Stimulated activated naive CD8-positive, alpha-beta T cell treated with anti-CD3 and anti-CD28 coated beads, Interleukin-15, amount 100 ng/mL, for 72 hours (primary cell): ENCODE measurements at regions not wholly inside any gene's neighbourhood (a gene's known extent, or its start where the extent isn't known, plus 50 kb on each side); places are given as distances from the start of the nearest gene placed in this dataset.

ENCODE experiments used
- ATAC-seq: fragments of 150-1000 bp; cut with Tn5 transposase; 2 replicates; pipeline ENCODE4 v1.10.0; 2021; ENCODE audit warnings: mild to moderate bottlenecking, moderate library complexity
- DNase-seq, 2 donors: peaks; one replicate each; pipeline ENCODE4 v3.0.0; 2021 to 2022
- H3K27ac Mint-ChIP-seq, 2 donors: one replicate each; pipeline ENCODE4 v1.8.0; 2022; ENCODE audit warnings: mild to moderate bottlenecking in 2 of 2, mixed read lengths in 2 of 2, moderate library complexity in 2 of 2
- H3K27me3 Mint-ChIP-seq: one replicate; pipeline ENCODE4 v1.8.0; 2022; ENCODE audit warnings: mixed read lengths
- H3K4me1 Mint-ChIP-seq: one replicate; pipeline ENCODE4 v1.8.0; 2022; ENCODE audit warnings: mild to moderate bottlenecking, mixed read lengths
- H3K4me3 Mint-ChIP-seq, 2 donors: one replicate each; pipeline ENCODE4 v1.8.0; 2022; ENCODE audit warnings: mild to moderate bottlenecking in 2 of 2, mixed read lengths in 2 of 2, moderate library complexity in 1 of 2
- H3K9me3 Mint-ChIP-seq, 2 donors: one replicate each; pipeline ENCODE4 v1.8.0; 2022; ENCODE audit warnings: mixed read lengths in 2 of 2

DNA sequence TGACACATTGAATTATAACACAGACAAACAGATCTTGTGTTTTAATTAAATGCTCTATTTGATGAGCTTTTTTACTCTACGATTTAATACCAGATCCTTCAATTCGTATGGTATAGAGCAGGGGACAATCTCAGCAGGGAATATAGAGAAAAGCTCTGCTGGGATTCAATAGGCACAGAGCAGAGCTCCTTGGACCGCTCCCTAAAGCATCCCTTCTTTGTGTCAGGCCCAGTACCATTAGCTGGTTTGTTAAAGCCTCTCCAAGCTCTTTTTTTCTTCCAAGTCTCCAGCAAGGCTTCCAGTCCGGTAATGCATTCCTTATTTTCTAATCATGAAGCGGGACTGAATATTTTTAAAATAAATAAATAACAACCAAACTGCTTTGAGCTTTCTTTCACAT lies 466.0 kb downstream of the NR4A2 start:
- no peak overlapping the region for H3K4me3 Mint-ChIP-seq
- no peak for DNase-seq
- no peaks in the 10 kb centered on the region for H3K9me3 Mint-ChIP-seq
- no peaks in the 10 kb centered on the region for H3K27me3 Mint-ChIP-seq
- H3K4me1 Mint-ChIP-seq: no peaks in the 10 kb centered on the region
- no peak overlapping the region for H3K27ac Mint-ChIP-seq
- ATAC-seq: no peak

DNA sequence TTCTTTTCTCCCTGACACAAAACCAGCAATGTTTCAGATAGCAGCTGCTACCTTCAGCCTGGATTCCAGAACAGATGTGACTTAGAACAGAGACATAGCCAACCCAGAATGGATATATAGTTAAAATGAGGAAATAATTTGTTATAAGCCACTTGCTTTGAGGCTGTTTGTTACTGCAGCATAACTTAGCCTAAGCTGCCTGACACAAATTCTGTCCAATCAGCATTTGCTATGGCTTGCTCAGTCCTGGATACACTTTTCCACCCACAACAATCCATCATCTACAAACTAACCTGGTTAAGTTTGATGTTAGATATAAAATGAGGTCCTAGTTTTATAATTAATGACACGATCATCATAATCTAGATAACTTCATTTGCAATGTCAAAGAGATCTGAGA lies 480.4 kb downstream of the NR4A2 start:
- Mint-ChIP-seq H3K4me3 (no peak overlapping the region), H3K27ac (no peak overlapping the region), H3K9me3 (no peaks in the 10 kb centered on the region), H3K4me1 (no peaks in the 10 kb centered on the region), H3K27me3 (no peaks in the 10 kb centered on the region)
- ATAC-seq: no peak
- no peak for DNase-seq

DNA sequence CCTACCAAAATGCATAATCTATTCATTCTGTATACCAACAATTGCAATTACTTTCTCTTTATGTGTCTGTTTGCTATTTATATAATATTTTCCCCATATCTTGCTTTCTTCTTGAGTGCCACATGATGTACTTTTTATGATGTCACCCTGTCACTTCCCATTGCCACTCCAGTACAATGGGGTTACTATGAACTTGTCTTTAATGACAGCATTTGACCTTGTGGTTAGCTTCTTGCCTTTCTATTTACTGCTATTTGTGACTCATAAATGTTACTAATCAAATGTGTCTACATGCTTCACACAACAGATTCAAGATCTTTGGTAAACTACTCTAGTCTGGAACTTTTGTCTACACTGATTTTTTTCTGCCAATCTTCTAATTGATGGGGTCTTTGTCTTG lies 486.3 kb downstream of the NR4A2 start:
- DNase-seq (no peak), ATAC-seq (no peak)
- Mint-ChIP-seq H3K27me3 (no peaks in the 10 kb centered on the region), H3K4me3 (no peak overlapping the region), H3K4me1 (no peaks in the 10 kb centered on the region), H3K27ac (no peak overlapping the region), H3K9me3 (no peaks in the 10 kb centered on the region)

DNA sequence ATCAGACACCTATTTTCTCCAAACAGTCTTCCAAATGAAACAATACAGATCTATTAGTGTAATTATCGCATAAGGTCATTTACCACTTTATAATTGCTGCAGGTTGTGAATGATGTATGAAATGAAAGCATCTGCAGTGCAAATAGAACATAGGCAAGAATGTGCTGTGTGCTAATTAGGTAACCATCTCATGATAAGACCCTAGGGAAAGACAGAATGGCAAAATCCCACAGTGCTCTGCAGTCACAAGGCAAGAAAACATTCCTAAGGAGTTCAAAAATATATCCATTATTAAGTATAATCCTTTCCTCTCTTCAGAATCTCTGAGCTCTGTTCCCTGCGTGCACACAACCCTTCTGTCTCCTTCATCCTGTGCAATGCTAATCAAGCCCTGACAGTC lies 488.1 kb downstream of the NR4A2 start:
- no peak overlapping the region for H3K4me3 Mint-ChIP-seq
- ATAC-seq (no peak), DNase-seq (no peak)

DNA sequence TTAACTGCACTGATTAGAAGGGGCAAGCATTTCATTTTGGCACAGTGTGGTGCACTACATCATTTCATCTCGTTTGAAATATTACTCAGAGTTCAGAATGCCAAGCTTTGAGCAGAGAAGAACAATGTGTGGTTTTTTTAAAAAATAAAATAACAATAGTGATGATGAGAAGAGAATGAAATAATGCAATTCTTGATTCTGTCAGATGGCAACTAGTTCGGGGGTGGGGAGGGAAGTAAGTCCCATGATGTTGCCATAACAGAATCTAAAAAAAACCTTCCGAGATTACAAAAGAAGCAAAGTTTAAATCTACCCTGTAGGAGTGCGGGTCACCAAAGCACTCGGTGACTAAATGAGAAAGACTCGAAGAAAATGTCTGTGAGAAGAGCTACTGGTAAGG lies 490.4 kb downstream of the NR4A2 start:
- no peak for DNase-seq
- H3K9me3 Mint-ChIP-seq: no peaks in the 10 kb centered on the region
- no peak for ATAC-seq
- H3K4me1 Mint-ChIP-seq: no peaks in the 10 kb centered on the region
- H3K27ac Mint-ChIP-seq: no peak overlapping the region
- no peak overlapping the region for H3K4me3 Mint-ChIP-seq
- H3K27me3 Mint-ChIP-seq: no peaks in the 10 kb centered on the region

More for the DNA sequence above, 488.1 kb downstream of the NR4A2 start:
- no peaks in the 10 kb centered on the region for H3K27me3 Mint-ChIP-seq
- H3K27ac Mint-ChIP-seq: no peak overlapping the region
- no peaks in the 10 kb centered on the region for H3K4me1 Mint-ChIP-seq
- no peaks in the 10 kb centered on the region for H3K9me3 Mint-ChIP-seq

DNA sequence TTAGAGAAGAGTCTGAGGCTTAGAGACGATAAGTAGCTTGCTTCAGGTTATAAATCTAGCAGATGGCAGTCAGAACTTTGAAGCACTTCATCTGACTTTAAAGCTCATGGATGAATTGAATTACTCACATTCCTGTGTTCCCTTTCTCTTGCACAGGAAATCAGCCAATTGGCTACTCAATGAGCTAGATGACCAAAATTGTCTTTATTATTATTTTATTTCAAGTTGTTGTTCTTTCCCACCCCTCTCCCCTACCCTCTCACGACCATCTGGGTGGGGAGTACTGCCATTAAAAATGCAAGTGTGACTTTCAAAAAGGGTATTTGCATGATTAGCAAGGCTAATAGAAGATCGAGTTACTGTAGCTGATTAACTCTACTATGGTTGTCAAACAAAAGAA lies 491.1 kb downstream of the NR4A2 start:
- Mint-ChIP-seq H3K27me3 (no peaks in the 10 kb centered on the region), H3K9me3 (no peaks in the 10 kb centered on the region), H3K4me3 (no peak overlapping the region), H3K27ac (no peak overlapping the region), H3K4me1 (no peaks in the 10 kb centered on the region)
- ATAC-seq (no peak), DNase-seq (no peak)

DNA sequence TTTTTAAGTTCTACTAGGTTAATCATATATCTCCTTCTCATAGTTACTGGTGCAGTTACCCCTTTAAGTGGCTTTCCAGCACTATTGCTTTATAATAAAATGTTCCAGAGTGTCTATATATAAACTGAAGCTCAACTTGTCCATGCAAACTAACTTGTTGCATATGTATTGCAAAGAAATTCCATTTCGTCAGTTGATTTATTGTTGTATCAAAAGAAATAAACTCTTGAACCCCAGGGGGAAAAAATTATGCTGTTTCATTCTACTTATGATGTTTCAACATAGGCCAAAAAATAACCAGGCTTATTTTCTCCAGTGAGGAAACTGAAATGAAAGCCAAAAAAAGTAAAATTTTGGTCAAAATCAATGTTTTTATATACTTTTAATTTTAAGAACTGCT lies 491.9 kb downstream of the NR4A2 start:
- H3K9me3 Mint-ChIP-seq: no peaks in the 10 kb centered on the region
- H3K27ac Mint-ChIP-seq: no peak overlapping the region
- H3K27me3 Mint-ChIP-seq: no peaks in the 10 kb centered on the region
- ATAC-seq (no peak), DNase-seq (no peak)
- H3K4me1 Mint-ChIP-seq: no peaks in the 10 kb centered on the region
- no peak overlapping the region for H3K4me3 Mint-ChIP-seq

DNA sequence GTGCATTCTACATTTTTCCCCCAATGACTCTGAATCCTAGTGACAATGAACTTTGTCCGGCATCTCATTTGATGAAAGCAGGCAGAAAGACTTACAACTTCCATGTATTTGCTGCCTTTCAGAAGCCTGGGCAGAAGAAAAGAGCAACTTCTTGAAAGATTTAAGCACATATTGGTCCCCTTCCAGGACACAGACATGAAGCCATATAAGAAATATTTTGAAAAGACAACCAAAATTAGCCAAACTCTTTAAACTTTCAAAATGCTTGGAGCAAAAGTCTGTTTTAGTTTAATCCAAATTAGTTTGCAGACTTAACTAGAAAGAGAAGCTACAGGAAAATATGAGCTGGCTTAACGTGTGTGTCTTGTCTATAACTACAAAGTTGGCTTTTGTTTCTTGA lies 492.5 kb downstream of the NR4A2 start:
- Mint-ChIP-seq H3K4me3 (no peak overlapping the region), H3K27ac (no peak overlapping the region), H3K9me3 (no peaks in the 10 kb centered on the region), H3K4me1 (no peaks in the 10 kb centered on the region), H3K27me3 (no peaks in the 10 kb centered on the region)
- DNase-seq (no peak), ATAC-seq (no peak)

DNA sequence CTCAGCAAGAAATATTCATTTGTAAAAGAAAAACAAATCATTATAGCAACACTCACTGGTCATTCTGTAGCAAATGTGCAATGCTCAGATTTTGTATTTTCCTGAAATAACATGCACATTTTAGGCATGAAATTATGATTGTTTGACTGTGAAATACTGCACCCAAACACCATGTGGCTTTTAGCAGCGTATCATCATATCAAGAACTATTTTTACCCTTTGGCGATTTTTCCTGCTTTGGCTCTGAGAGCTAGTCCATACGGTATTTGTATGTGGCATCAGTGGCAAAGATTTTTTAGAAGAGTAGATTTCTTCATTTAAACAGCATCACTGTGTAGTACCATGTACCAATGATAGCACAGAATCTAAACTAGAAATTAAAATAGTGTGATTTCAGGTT lies 493.1 kb downstream of the NR4A2 start:
- H3K4me3 Mint-ChIP-seq: no peak overlapping the region
- no peaks in the 10 kb centered on the region for H3K9me3 Mint-ChIP-seq
- ATAC-seq (no peak), DNase-seq (no peak)
- no peaks in the 10 kb centered on the region for H3K27me3 Mint-ChIP-seq
- H3K4me1 Mint-ChIP-seq: no peaks in the 10 kb centered on the region
- no peak overlapping the region for H3K27ac Mint-ChIP-seq

DNA sequence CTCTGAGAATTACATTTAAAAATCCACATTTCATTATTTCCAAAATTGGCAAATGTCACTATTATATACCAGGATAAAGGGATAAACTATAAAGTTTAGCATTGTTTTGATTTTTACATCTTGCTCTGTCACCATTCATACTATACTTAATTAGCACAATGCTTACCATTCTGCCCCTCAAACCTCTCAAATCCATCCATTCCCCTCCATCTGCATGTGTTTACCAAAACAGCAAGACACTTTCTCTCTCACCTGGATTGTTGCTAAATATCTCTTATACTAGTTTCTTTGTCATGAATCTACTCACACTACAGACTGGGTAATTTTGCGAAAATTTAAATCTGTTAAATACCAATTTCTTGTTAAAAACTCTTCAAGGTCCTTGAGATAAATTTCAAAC lies 496.1 kb downstream of the NR4A2 start:
- ATAC-seq: no peak
- H3K4me1 Mint-ChIP-seq: no peaks in the 10 kb centered on the region

DNA sequence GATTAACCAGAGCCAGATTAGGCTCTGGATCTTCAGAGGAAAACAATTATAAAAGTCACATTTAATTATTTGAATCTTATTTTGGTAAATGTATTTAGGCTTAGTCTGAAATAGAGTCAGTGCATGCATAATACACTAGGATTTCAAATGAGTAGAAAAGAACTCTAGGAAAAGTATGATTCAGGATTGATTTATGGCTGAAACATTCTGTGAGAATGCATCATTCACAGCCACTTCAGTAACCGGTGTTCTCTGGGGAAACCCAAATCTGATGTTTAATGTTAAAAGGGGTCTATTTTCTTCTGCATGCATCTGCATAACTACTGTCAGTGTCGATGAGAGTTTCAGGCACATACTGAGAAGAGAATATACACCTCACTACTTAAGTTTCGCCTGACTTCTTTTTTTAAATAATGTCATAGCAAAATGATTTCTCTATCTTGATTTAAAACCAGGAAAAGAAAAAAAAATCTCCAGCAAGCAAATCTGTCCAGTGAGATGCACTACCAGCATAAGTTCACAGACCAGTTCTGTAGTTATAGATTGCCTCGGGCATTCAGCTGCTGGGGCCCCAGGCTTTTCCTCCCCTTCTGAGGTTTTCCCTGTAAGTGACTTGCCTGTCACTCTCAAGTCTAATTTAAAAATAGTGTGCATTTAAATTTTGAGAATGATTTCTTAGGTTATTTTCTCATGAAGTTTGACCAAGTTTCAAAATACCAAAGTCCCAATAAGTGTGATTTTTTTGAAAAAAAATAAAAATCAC lies 501.5 kb downstream of the NR4A2 start:
- DNase-seq (no peak), ATAC-seq (no peak)
- no peaks in the 10 kb centered on the region for H3K27me3 Mint-ChIP-seq
- H3K27ac Mint-ChIP-seq: no peak overlapping the region
- H3K4me1 Mint-ChIP-seq: no peaks in the 10 kb centered on the region
- H3K9me3 Mint-ChIP-seq: no peaks in the 10 kb centered on the region
- H3K4me3 Mint-ChIP-seq: no peak overlapping the region

More for the DNA sequence above, 496.1 kb downstream of the NR4A2 start:
- no peaks in the 10 kb centered on the region for H3K9me3 Mint-ChIP-seq
- H3K27ac Mint-ChIP-seq: no peak overlapping the region
- DNase-seq: no peak
- no peaks in the 10 kb centered on the region for H3K27me3 Mint-ChIP-seq
- no peak overlapping the region for H3K4me3 Mint-ChIP-seq

DNA sequence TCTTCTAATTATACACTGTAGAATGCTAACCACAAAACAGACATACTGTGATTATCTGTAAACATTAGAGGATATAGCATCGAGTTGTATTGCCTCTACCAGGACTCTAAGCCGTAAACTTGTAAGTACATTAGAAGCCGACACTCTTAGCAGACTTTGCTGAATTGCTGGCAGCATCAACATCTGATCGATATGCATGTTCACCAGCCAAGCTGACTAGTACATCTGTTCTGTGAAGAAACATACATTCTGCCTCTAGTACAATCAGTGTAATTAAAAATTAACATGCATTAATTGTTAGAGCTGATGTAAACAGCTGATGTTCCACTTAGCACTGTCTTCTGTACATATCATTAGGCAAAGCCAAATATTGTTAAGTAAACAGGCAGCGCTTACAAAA lies 502.2 kb downstream of the NR4A2 start:
- H3K27me3 Mint-ChIP-seq: no peaks in the 10 kb centered on the region
- no peaks in the 10 kb centered on the region for H3K9me3 Mint-ChIP-seq
- H3K4me1 Mint-ChIP-seq: no peaks in the 10 kb centered on the region
- H3K27ac Mint-ChIP-seq: no peak overlapping the region
- H3K4me3 Mint-ChIP-seq: no peak overlapping the region
- DNase-seq (no peak), ATAC-seq (no peak)

DNA sequence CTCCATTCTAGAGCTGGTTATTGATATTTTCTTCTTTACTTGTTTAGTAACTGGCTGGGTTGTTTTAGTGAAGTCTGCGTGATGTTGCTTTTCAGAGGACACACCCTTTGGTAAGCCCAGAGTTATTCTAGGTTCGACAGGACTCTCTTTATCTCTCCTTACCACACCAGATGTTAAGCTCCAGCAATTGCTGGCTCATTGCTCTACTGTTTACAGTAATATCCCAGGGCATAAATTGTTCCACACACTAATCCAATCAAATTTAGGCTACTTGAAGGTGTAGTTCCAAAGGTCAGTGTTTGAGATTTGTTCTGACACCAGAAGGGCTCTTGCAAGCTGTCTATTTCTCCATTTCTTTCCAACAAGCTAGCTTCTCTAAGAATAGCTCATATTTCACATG lies 506.6 kb downstream of the NR4A2 start:
- H3K27ac Mint-ChIP-seq: no peak overlapping the region
- no peaks in the 10 kb centered on the region for H3K27me3 Mint-ChIP-seq
- DNase-seq (no peak), ATAC-seq (no peak)
- no peak overlapping the region for H3K4me3 Mint-ChIP-seq
- no peaks in the 10 kb centered on the region for H3K4me1 Mint-ChIP-seq
- H3K9me3 Mint-ChIP-seq: no peaks in the 10 kb centered on the region

DNA sequence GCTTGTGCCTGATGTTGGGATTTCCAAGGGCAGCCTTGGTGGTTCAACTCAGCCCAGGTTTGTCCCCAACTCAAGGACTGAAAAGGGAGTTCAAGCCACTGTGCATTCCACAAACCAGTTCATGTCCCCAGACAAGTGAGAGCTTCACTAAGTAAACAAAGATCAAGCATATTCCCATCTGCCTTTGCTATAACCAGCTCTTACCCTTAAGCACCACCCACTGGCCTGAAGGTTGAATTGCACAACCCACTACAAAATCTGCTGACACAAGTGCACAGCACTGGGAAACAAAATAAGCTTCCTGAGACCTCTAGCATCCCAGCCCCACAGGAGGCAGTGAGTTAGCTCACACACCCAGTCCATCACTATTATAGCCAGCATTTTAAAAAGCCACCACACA lies 516.7 kb downstream of the NR4A2 start:
- no peaks in the 10 kb centered on the region for H3K4me1 Mint-ChIP-seq
- H3K27me3 Mint-ChIP-seq: no peaks in the 10 kb centered on the region

DNA sequence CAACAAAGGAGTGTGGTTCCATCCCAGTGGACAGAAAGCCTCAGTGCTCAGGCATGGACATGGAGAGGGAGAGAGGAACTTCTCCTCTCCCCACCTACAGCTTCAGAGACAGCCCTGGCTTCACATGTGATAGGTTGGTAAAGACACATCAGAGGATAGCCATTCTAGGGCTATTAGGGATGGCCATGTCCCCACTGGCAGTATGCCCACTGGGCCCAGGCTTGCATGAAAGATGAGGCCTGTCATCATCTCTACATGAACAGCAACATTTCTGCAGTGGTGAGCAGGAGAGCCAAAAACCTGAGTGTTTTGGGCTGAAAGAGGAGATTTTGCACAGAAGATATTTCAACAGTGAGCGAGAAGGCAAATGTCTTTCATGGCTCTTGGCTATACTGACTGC lies 517.2 kb downstream of the NR4A2 start:
- ATAC-seq (no peak), DNase-seq (no peak)
- peaks cover 4 to 11% of the 10 kb centered on the region in 2 donors for H3K9me3 Mint-ChIP-seq
- no peaks in the 10 kb centered on the region for H3K27me3 Mint-ChIP-seq
- H3K4me1 Mint-ChIP-seq: no peaks in the 10 kb centered on the region
- no peak overlapping the region for H3K4me3 Mint-ChIP-seq
- no peak overlapping the region for H3K27ac Mint-ChIP-seq

More for the DNA sequence above, 516.7 kb downstream of the NR4A2 start:
- H3K27ac Mint-ChIP-seq: no peak overlapping the region
- peaks cover 4 to 11% of the 10 kb centered on the region in 2 donors for H3K9me3 Mint-ChIP-seq
- H3K4me3 Mint-ChIP-seq: no peak overlapping the region
- ATAC-seq (no peak), DNase-seq (no peak)

DNA sequence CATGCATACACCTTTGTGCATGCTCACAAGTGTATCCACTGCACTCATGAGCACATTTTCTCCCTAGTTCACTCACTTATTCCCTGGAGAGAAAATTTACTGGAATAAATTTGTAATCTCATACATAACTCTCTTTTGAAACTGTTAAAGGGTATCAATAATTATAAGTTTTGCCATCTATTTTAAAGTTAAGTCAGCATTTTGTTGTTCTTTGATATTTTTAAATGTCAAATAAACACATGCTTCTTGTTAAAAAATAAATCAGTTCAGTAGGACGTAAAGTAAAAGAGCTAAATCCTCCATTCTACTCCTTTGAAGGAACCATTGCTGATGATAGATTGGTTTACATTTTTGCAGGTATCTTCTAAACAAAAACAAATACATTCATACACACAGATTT lies 522.1 kb downstream of the NR4A2 start:
- H3K9me3 Mint-ChIP-seq: no peaks in the 10 kb centered on the region
- DNase-seq (no peak), ATAC-seq (no peak)
- no peak overlapping the region for H3K27ac Mint-ChIP-seq
- no peaks in the 10 kb centered on the region for H3K4me1 Mint-ChIP-seq
- no peak overlapping the region for H3K4me3 Mint-ChIP-seq
- H3K27me3 Mint-ChIP-seq: no peaks in the 10 kb centered on the region

DNA sequence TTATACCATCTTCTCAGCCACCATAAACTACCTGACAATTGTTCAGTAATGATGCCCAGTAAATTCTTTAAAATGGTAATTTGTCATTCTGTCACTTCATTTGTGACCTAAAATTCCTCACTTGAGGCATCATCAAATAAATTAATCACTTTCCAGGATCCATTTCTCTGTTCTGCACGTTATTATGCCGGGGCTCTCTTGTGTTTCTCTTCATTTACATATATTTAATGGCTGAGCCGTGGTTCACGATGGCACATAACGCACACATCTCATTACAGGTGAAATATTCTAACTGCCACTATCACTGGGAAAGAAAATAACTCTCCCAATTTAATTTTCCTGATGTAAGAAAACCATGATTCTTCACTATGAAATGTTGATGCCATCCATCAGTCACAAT lies 529.6 kb downstream of the NR4A2 start:
- no peak overlapping the region for H3K27ac Mint-ChIP-seq
- ATAC-seq (no peak), DNase-seq (no peak)
- no peaks in the 10 kb centered on the region for H3K4me1 Mint-ChIP-seq
- no peak overlapping the region for H3K4me3 Mint-ChIP-seq
- peaks cover 0 to 8% of the 10 kb centered on the region in 2 donors for H3K9me3 Mint-ChIP-seq
- no peaks in the 10 kb centered on the region for H3K27me3 Mint-ChIP-seq
